ENCODE measurements at regions not wholly inside any gene's neighbourhood (a gene's known extent, or its start where the extent isn't known, plus 50 kb on each side); places are given as distances from the start of the nearest gene placed in this dataset.

- WGBS, 2 experiments (ENCODE audit: low coverage in 1 of 2, low lambda C conversion rate in 2 of 2, missing lambda C conversion rate in 2 of 2): 39 to 40% methylated on average over 6 of the region's 6 CpGs
- Histone ChIP-seq H3K4me3 (peak overlapping the region; percentile 57), H3K27me3 (replicated peaks; ENCODE audit: insufficient read depth) (no peaks in the 10 kb centered on the region), H3K36me3 (ENCODE audit: low read depth) (no peaks in the 10 kb centered on the region), H3F3A (ENCODE audit: insufficient read depth) (peaks cover 33% of the 10 kb centered on the region; the same call in 1 of the 2 replicates), H3K9me2 (ENCODE audit: insufficient read depth) (no peaks in the 10 kb centered on the region), H3K27ac (peak overlapping the region; percentile 81), H4K20me1 (ENCODE audit: insufficient read depth) (no peaks in the 10 kb centered on the region), H3K9me3 (ENCODE audit: low read depth) (no peaks in the 10 kb centered on the region), H3K79me2 (ENCODE audit: insufficient read depth) (no peaks in the 10 kb centered on the region), H3K4me1 (ENCODE audit: insufficient read depth) (peaks cover 38% of the 10 kb centered on the region), H2AFZ (peak overlapping the region; percentile 64), H3K4me2 (ENCODE audit: unreplicated experiment) (peak overlapping the region; percentile 88), H3K9ac (peak overlapping the region; percentile 57)
- no peak for TF ChIP-seq EZH2phosphoT487 (IDR thresholded peaks at IDR 0.05; ENCODE audit: insufficient read depth, low read depth)
- TF ChIP-seq EZH2 (IDR thresholded peaks at IDR 0.05; ENCODE audit: insufficient read depth, poor library complexity, severe bottlenecking): no peak
- in situ Hi-C loops (cut with MboI): no loop called here
- peak; percentile 62 for DNase-seq
Measured at GRCh38 chr6:140980265-140980887, 1152.3 kb upstream of the GJE1 start.

- peak overlapping the region; percentile 81 for H3K27ac ChIP-seq
- H3K9me3 ChIP-seq (ENCODE audit: low read depth): no peaks in the 10 kb centered on the region
- TF ChIP-seq EZH2 (IDR thresholded peaks at IDR 0.05; ENCODE audit: insufficient read depth, poor library complexity, severe bottlenecking) (no peak), EZH2phosphoT487 (IDR thresholded peaks at IDR 0.05; ENCODE audit: insufficient read depth, low read depth) (no peak)
- H3K9me2 ChIP-seq (ENCODE audit: insufficient read depth): no peaks in the 10 kb centered on the region
- in situ Hi-C loops (cut with MboI): no loop called here
- H3K4me1 ChIP-seq (ENCODE audit: insufficient read depth): peaks cover 38% of the 10 kb centered on the region
- peak overlapping the region; percentile 64 for H2AFZ ChIP-seq
- no peaks in the 10 kb centered on the region for H3K27me3 ChIP-seq (replicated peaks; ENCODE audit: insufficient read depth)
- H3F3A ChIP-seq (ENCODE audit: insufficient read depth): peaks cover 33% of the 10 kb centered on the region; the same call in 1 of the 2 replicates
- H3K36me3 ChIP-seq (ENCODE audit: low read depth): no peaks in the 10 kb centered on the region
- peak; percentile 86 for DNase-seq
- H3K4me2 ChIP-seq (ENCODE audit: unreplicated experiment): peak overlapping the region; percentile 88
- H3K79me2 ChIP-seq (ENCODE audit: insufficient read depth): no peaks in the 10 kb centered on the region
- peak overlapping the region; percentile 57 for H3K9ac ChIP-seq
- no peaks in the 10 kb centered on the region for H4K20me1 ChIP-seq (ENCODE audit: insufficient read depth)
- peak overlapping the region; percentile 57 for H3K4me3 ChIP-seq
- 18 to 23% methylated on average over 4 of the region's 4 CpGs for WGBS, 2 experiments (ENCODE audit: low coverage in 1 of 2, low lambda C conversion rate in 2 of 2, missing lambda C conversion rate in 2 of 2)
Measured at GRCh38 chr6:140979642-140980091, 1153.1 kb upstream of the GJE1 start.

- no peak for TF ChIP-seq EZH2phosphoT487 (IDR thresholded peaks at IDR 0.05; ENCODE audit: insufficient read depth, low read depth)
- no peak for TF ChIP-seq EZH2 (IDR thresholded peaks at IDR 0.05; ENCODE audit: insufficient read depth, poor library complexity, severe bottlenecking)
- peaks cover 33% of the 10 kb centered on the region; the same call in 1 of the 2 replicates for H3F3A ChIP-seq (ENCODE audit: insufficient read depth)
- no peaks in the 10 kb centered on the region for H3K27me3 ChIP-seq (replicated peaks; ENCODE audit: insufficient read depth)
- H4K20me1 ChIP-seq (ENCODE audit: insufficient read depth): no peaks in the 10 kb centered on the region
- no peak overlapping the region for H3K4me3 ChIP-seq
- DNase-seq: peak; percentile 57
- H3K9me2 ChIP-seq (ENCODE audit: insufficient read depth): no peaks in the 10 kb centered on the region
- H3K9ac ChIP-seq: no peak overlapping the region
- H3K4me2 ChIP-seq (ENCODE audit: unreplicated experiment): no peak overlapping the region
- peak overlapping the region; percentile 28; the same call in 1 of the 2 replicates for H2AFZ ChIP-seq
- no peaks in the 10 kb centered on the region for H3K79me2 ChIP-seq (ENCODE audit: insufficient read depth)
- no peak overlapping the region for H3K27ac ChIP-seq
- 35 to 38% methylated on average over 2 of the region's 2 CpGs for WGBS, 2 experiments (ENCODE audit: low coverage in 1 of 2, low lambda C conversion rate in 2 of 2, missing lambda C conversion rate in 2 of 2)
- no peaks in the 10 kb centered on the region for H3K36me3 ChIP-seq (ENCODE audit: low read depth)
- in situ Hi-C loops (cut with MboI): no loop called here
- H3K9me3 ChIP-seq (ENCODE audit: low read depth): no peaks in the 10 kb centered on the region
- peaks cover 38% of the 10 kb centered on the region for H3K4me1 ChIP-seq (ENCODE audit: insufficient read depth)
Measured at GRCh38 chr6:140977403-140977802, 1155.3 kb upstream of the GJE1 start.

GRCh38 chr6:140976806-140977205, 1155.9 kb upstream of the GJE1 start:
- H3K4me3 ChIP-seq: no peak overlapping the region
- DNase-seq: no peak
- no peaks in the 10 kb centered on the region for H3K9me2 ChIP-seq (ENCODE audit: insufficient read depth)
- no peaks in the 10 kb centered on the region for H3K36me3 ChIP-seq (ENCODE audit: low read depth)
- in situ Hi-C loops (cut with MboI): no loop called here
- H2AFZ ChIP-seq: peak overlapping the region; percentile 28; the same call in 1 of the 2 replicates
- TF ChIP-seq EZH2 (IDR thresholded peaks at IDR 0.05; ENCODE audit: insufficient read depth, poor library complexity, severe bottlenecking) (no peak), EZH2phosphoT487 (IDR thresholded peaks at IDR 0.05; ENCODE audit: insufficient read depth, low read depth) (no peak)
- WGBS, 2 experiments (ENCODE audit: low coverage in 1 of 2, low lambda C conversion rate in 2 of 2, missing lambda C conversion rate in 2 of 2): 72 to 76% methylated on average over 3 of the region's 3 CpGs
- H4K20me1 ChIP-seq (ENCODE audit: insufficient read depth): no peaks in the 10 kb centered on the region
- no peaks in the 10 kb centered on the region for H3K79me2 ChIP-seq (ENCODE audit: insufficient read depth)
- H3K9ac ChIP-seq: no peak overlapping the region
- no peaks in the 10 kb centered on the region for H3K27me3 ChIP-seq (replicated peaks; ENCODE audit: insufficient read depth)
- H3K4me1 ChIP-seq (ENCODE audit: insufficient read depth): peaks cover 38% of the 10 kb centered on the region
- H3K27ac ChIP-seq: no peak overlapping the region
- no peaks in the 10 kb centered on the region for H3K9me3 ChIP-seq (ENCODE audit: low read depth)
- no peak overlapping the region for H3K4me2 ChIP-seq (ENCODE audit: unreplicated experiment)
- H3F3A ChIP-seq (ENCODE audit: insufficient read depth): peaks cover 33% of the 10 kb centered on the region; the same call in 1 of the 2 replicates

Measured in GM23248 (cell line).